ENCODE measurements at regions not wholly inside any gene's neighbourhood (a gene's known extent, or its start where the extent isn't known, plus 50 kb on each side); places are given as distances from the start of the nearest gene placed in this dataset.

DNA sequence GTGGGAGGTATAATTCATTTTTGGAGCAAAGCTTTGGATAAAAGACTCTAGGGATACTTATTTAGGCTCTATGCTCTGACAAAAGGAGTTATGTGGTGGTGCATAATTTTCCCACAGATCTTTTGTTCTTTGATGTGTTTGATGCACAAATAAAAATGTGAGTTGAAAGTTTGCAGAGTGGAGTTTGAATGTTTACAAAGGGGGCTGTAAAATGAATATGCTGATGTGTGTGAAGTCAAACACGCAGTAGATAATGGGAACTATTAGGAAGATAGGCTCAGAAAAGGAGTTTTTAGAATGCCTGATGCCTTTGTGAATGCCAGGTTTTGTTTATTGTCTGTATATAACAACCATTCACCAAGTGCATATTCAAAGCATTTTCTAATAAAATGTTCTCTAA lies 545.0 kb upstream of the EPHA7 start:
- H2AFZ ChIP-seq (ENCODE audit: low read depth, low read length) = no peak overlapping the region
- no peaks in the 10 kb centered on the region for H3F3A ChIP-seq (ENCODE audit: insufficient read depth, low read length, poor library complexity, severe bottlenecking)
- H3K79me2 ChIP-seq (replicated peaks; ENCODE audit: insufficient read depth, low read length) = no peaks in the 10 kb centered on the region
- H3K9ac ChIP-seq (ENCODE audit: low read length) = no peak overlapping the region
- no peaks in the 10 kb centered on the region for H3K9me2 ChIP-seq (ENCODE audit: insufficient read depth, low read length)
- no peak overlapping the region for H3K27ac ChIP-seq (ENCODE audit: low read length)
- no peak for TF ChIP-seq POLR2AphosphoS5 (IDR thresholded peaks at IDR 0.05)
- no peak for TF ChIP-seq SMC3 (conservative IDR thresholded peaks at IDR 0.05; ENCODE audit: poor library complexity)
- no peaks in the 10 kb centered on the region for H4K20me1 ChIP-seq (ENCODE audit: insufficient read depth)
- no peaks in the 10 kb centered on the region for H3K27me3 ChIP-seq (ENCODE audit: insufficient read depth, low read depth, low read length)
- no peaks in the 10 kb centered on the region for H3K9me3 ChIP-seq (ENCODE audit: low read length)
- H3K4me3 ChIP-seq (ENCODE audit: low read length) = no peak overlapping the region
- H3K4me2 ChIP-seq (ENCODE audit: low read length) = no peak overlapping the region
- H3K36me3 ChIP-seq (ENCODE audit: insufficient read depth, low read length) = no peaks in the 10 kb centered on the region

DNA sequence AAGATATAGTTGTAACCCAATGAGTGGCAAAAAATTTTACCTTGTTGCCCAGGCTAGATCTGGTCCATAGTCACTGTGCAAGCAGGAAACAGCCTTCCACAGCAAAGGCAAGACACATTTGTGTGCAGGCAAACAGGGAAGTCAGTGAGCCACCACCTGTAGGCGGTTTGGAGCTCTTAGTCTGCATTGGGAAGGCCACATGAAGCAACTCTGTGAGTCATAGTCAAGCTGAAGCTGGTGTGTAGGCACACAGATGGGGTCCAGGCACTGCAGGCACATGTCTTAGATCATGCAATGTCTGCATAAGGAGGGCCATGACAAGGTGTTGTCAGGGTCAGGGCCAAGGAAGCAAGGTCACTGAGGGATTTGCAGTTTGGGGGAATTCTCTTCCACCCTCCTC lies 543.2 kb upstream of the EPHA7 start:
- Histone ChIP-seq H3K27me3 (ENCODE audit: insufficient read depth, low read depth, low read length) (no peaks in the 10 kb centered on the region), H3K9ac (ENCODE audit: low read length) (no peak overlapping the region), H2AFZ (ENCODE audit: low read depth, low read length) (no peak overlapping the region), H3K36me3 (ENCODE audit: insufficient read depth, low read length) (no peaks in the 10 kb centered on the region), H3K9me3 (ENCODE audit: low read length) (no peaks in the 10 kb centered on the region), H3K4me2 (ENCODE audit: low read length) (no peak overlapping the region), H3K4me3 (ENCODE audit: low read length) (no peak overlapping the region), H3K9me2 (ENCODE audit: insufficient read depth, low read length) (no peaks in the 10 kb centered on the region), H3K27ac (ENCODE audit: low read length) (no peak overlapping the region), H3K79me2 (replicated peaks; ENCODE audit: insufficient read depth, low read length) (no peaks in the 10 kb centered on the region), H4K20me1 (ENCODE audit: insufficient read depth) (no peaks in the 10 kb centered on the region), H3F3A (ENCODE audit: insufficient read depth, low read length, poor library complexity, severe bottlenecking) (no peaks in the 10 kb centered on the region)
- TF ChIP-seq EZH2 (IDR thresholded peaks at IDR 0.05; ENCODE audit: borderline replicate concordance, insufficient read depth, low read length, poor library complexity, severe bottlenecking) (no peak), MXI1 (conservative IDR thresholded peaks at IDR 0.05; ENCODE audit: poor library complexity, severe bottlenecking) (no peak), RAD21 (conservative IDR thresholded peaks at IDR 0.05) (no peak), TAF1 (IDR thresholded peaks at IDR 0.05; ENCODE audit: low read depth) (no peak)
- TF ChIP-seq, protein P1, sequence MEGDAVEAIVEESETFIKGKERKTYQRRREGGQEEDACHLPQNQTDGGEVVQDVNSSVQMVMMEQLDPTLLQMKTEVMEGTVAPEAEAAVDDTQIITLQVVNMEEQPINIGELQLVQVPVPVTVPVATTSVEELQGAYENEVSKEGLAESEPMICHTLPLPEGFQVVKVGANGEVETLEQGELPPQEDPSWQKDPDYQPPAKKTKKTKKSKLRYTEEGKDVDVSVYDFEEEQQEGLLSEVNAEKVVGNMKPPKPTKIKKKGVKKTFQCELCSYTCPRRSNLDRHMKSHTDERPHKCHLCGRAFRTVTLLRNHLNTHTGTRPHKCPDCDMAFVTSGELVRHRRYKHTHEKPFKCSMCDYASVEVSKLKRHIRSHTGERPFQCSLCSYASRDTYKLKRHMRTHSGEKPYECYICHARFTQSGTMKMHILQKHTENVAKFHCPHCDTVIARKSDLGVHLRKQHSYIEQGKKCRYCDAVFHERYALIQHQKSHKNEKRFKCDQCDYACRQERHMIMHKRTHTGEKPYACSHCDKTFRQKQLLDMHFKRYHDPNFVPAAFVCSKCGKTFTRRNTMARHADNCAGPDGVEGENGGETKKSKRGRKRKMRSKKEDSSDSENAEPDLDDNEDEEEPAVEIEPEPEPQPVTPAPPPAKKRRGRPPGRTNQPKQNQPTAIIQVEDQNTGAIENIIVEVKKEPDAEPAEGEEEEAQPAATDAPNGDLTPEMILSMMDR (IDR thresholded peaks at IDR 0.05; ENCODE audit: poor library complexity, severe bottlenecking) = no peak

- Histone ChIP-seq H3K36me3 (ENCODE audit: insufficient read depth, low read length) (no peaks in the 10 kb centered on the region), H3K9me2 (ENCODE audit: insufficient read depth, low read length) (no peaks in the 10 kb centered on the region), H4K20me1 (ENCODE audit: insufficient read depth) (no peaks in the 10 kb centered on the region), H2AFZ (ENCODE audit: low read depth, low read length) (no peak overlapping the region), H3K9me3 (ENCODE audit: low read length) (no peaks in the 10 kb centered on the region), H3K4me2 (ENCODE audit: low read length) (no peak overlapping the region), H3K27me3 (ENCODE audit: insufficient read depth, low read depth, low read length) (no peaks in the 10 kb centered on the region), H3F3A (ENCODE audit: insufficient read depth, low read length, poor library complexity, severe bottlenecking) (no peaks in the 10 kb centered on the region), H3K79me2 (replicated peaks; ENCODE audit: insufficient read depth, low read length) (no peaks in the 10 kb centered on the region), H3K27ac (ENCODE audit: low read length) (no peak overlapping the region), H3K4me3 (ENCODE audit: low read length) (no peak overlapping the region), H3K9ac (ENCODE audit: low read length) (no peak overlapping the region)
- TF ChIP-seq, protein P1 (IDR thresholded peaks at IDR 0.05; ENCODE audit: poor library complexity, severe bottlenecking) = no peak
- TF ChIP-seq TAF1 (IDR thresholded peaks at IDR 0.05; ENCODE audit: low read depth) = no peak
- TF ChIP-seq, protein P2, sequence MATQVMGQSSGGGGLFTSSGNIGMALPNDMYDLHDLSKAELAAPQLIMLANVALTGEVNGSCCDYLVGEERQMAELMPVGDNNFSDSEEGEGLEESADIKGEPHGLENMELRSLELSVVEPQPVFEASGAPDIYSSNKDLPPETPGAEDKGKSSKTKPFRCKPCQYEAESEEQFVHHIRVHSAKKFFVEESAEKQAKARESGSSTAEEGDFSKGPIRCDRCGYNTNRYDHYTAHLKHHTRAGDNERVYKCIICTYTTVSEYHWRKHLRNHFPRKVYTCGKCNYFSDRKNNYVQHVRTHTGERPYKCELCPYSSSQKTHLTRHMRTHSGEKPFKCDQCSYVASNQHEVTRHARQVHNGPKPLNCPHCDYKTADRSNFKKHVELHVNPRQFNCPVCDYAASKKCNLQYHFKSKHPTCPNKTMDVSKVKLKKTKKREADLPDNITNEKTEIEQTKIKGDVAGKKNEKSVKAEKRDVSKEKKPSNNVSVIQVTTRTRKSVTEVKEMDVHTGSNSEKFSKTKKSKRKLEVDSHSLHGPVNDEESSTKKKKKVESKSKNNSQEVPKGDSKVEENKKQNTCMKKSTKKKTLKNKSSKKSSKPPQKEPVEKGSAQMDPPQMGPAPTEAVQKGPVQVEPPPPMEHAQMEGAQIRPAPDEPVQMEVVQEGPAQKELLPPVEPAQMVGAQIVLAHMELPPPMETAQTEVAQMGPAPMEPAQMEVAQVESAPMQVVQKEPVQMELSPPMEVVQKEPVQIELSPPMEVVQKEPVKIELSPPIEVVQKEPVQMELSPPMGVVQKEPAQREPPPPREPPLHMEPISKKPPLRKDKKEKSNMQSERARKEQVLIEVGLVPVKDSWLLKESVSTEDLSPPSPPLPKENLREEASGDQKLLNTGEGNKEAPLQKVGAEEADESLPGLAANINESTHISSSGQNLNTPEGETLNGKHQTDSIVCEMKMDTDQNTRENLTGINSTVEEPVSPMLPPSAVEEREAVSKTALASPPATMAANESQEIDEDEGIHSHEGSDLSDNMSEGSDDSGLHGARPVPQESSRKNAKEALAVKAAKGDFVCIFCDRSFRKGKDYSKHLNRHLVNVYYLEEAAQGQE (IDR thresholded peaks at IDR 0.05; ENCODE audit: borderline replicate concordance) = no peak
- no peak for TF ChIP-seq EZH2 (IDR thresholded peaks at IDR 0.05; ENCODE audit: borderline replicate concordance, insufficient read depth, low read length, poor library complexity, severe bottlenecking)
- TF ChIP-seq POLR2AphosphoS5 (IDR thresholded peaks at IDR 0.05) = no peak
- no peak for TF ChIP-seq MXI1 (conservative IDR thresholded peaks at IDR 0.05; ENCODE audit: poor library complexity, severe bottlenecking)
- no peak for TF ChIP-seq SMC3 (conservative IDR thresholded peaks at IDR 0.05; ENCODE audit: poor library complexity)
- TF ChIP-seq RAD21 (conservative IDR thresholded peaks at IDR 0.05) = no peak
- no peak for TF ChIP-seq EP300 (conservative IDR thresholded peaks at IDR 0.05; ENCODE audit: poor library complexity, severe bottlenecking)
Observed at GRCh38 chr6:93954584-93954983, 535.2 kb upstream of the EPHA7 start.

Measured in neural cell (in vitro differentiated cells).